ENCODE measurements at regions not wholly inside any gene's neighbourhood (a gene's known extent, or its start where the extent isn't known, plus 50 kb on each side); places are given as distances from the start of the nearest gene placed in this dataset.

DNA sequence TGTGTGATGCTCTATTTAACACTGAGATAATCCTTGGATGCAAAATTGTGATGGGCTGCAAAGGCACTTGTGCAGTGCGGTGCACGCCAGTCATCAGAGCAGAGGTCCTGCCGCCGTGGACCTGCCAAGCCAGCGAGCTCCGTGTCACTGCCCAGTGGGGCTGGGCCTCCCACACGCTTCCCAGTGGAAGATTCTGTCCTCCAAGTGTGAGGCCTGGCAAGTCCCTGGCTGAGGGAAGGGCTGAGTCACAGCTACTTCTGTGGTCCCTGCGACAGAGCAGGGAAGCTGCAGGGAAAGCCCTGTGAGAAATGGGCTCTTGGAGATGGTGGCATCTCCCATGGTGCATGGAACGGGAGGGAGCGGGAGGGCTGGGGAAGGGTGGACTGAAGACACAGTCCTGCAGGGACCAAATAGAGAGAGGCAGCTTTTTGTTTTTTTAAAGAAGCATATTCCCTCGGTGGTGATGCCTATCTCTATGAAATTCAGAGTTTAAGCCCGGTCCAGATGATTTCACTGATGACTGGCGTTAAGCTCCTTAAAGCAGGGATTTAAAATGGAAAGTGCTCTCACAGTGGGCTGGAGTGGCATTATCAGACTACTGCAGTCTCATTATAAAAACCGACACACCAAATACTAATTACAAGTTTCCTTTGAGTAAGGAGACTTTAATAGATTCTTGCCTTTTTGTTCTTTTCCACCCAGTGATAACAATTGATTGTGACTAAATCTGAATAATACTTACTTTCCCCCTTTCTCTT lies 413.7 kb downstream of the QKI start:
- TF ChIP-seq CTCF (IDR thresholded peaks at IDR 0.05; ENCODE audit: poor library complexity, severe bottlenecking), result no peak
- TF ChIP-seq POLR2AphosphoS5 (IDR thresholded peaks at IDR 0.05), result no peak
- TF ChIP-seq, protein P1, sequence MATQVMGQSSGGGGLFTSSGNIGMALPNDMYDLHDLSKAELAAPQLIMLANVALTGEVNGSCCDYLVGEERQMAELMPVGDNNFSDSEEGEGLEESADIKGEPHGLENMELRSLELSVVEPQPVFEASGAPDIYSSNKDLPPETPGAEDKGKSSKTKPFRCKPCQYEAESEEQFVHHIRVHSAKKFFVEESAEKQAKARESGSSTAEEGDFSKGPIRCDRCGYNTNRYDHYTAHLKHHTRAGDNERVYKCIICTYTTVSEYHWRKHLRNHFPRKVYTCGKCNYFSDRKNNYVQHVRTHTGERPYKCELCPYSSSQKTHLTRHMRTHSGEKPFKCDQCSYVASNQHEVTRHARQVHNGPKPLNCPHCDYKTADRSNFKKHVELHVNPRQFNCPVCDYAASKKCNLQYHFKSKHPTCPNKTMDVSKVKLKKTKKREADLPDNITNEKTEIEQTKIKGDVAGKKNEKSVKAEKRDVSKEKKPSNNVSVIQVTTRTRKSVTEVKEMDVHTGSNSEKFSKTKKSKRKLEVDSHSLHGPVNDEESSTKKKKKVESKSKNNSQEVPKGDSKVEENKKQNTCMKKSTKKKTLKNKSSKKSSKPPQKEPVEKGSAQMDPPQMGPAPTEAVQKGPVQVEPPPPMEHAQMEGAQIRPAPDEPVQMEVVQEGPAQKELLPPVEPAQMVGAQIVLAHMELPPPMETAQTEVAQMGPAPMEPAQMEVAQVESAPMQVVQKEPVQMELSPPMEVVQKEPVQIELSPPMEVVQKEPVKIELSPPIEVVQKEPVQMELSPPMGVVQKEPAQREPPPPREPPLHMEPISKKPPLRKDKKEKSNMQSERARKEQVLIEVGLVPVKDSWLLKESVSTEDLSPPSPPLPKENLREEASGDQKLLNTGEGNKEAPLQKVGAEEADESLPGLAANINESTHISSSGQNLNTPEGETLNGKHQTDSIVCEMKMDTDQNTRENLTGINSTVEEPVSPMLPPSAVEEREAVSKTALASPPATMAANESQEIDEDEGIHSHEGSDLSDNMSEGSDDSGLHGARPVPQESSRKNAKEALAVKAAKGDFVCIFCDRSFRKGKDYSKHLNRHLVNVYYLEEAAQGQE (IDR thresholded peaks at IDR 0.05; ENCODE audit: borderline replicate concordance), result no peak
- no peak for TF ChIP-seq EP300 (conservative IDR thresholded peaks at IDR 0.05; ENCODE audit: poor library complexity, severe bottlenecking)

Measured in neural cell (in vitro differentiated cells).